HG02840 (cell line): ENCODE measurements at regions not wholly inside any gene's neighbourhood (a gene's known extent, or its start where the extent isn't known, plus 50 kb on each side); places are given as distances from the start of the nearest gene placed in this dataset.

Source experiments
- ATAC-seq: cut with Tn5 transposase; IDR thresholded peaks from one replicate; pipeline ENCODE4 v1.9.1; 2021; ENCODE audit warnings: mild to moderate bottlenecking, moderate library complexity, moderate number of reproducible peaks; ENCODE audit not compliant: unreplicated experiment, low FRiP score

DNA sequence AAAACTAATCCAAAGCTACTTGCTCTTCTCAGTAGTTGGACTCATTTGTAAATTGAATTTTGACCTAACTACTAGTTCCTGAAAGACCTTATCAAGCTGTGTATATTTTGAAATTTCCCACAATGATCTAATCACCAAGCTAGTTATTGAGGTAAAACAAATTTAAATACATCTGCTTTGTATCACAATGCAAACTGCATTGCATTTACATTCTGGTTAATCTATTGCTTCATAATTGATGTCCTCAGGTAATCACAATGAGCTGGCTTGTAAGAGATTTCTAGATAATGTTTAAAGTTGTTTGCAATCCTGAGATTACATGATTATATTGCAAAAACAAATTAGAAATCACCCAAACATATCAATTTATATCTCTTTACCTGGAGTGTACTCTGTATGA is 848.8 kb downstream of the HACE1 start:
- no peak for ATAC-seq

GRCh38 chr6:104003803-104004516 is 855.8 kb downstream of the HACE1 start:
- no peak for ATAC-seq

DNA sequence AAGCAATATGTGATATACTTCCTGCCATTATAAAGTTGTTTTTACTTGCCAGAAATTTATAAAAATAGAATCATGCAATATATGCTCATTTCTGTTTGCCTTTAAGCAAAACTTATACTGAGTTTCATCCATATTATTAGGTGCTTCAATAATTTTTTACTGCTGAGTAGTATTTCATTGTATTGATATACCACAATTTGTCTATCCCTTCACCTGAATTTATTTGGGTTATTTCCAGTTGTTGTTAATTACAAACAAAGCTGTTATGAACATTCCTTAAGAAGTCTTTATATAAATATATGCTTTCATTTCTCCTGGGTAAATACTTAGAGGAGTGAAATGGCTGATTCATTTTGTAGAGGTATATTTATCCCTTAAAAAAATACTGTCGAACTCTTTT is 864.1 kb downstream of the HACE1 start:
- ATAC-seq = no peak

DNA sequence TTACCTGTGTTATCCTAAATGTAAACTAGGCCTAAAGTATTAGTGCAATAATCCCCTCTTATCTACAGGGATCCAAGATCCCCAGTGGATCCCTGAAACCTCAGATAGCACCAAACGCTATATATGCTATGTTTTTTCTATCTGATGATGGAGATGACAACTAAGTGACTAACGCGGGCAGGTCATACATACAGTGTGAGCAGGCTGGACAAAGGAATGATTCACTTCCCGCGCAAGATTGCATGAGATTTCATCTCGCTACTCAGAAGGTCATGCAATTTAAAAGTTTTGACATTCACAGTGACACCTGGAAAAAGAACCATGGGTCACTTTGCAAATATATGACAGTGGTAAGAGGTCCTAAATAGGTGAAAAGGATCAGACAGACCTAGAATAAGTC is 875.9 kb downstream of the HACE1 start:
- ATAC-seq = no peak

- no peak for ATAC-seq
Observed at GRCh38 chr6:103983011-103983410, 876.7 kb downstream of the HACE1 start.

GRCh38 chr6:103982574-103982973 is 877.1 kb downstream of the HACE1 start:
- ATAC-seq = no peak

GRCh38 chr6:103979308-103979707 is 880.4 kb downstream of the HACE1 start:
- ATAC-seq = no peak

DNA sequence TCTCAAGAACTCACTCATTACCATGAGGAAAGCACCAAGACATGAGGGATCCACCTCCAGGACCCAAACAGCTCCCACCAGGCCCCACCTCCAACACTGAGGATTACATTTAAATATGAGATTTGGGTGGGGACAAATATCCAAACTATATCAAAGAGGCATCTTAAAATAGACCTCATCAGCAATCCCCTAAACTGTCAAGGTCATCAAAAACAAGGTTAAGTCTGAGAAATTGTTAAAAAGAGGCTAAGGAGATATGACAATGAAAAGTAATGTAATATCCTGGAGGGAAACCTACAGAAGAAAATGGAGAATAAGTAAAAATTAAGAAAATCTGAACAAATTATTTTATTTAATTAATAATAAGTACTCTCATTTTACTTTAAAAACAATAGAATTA is 922.3 kb downstream of the HACE1 start:
- no peak for ATAC-seq

DNA sequence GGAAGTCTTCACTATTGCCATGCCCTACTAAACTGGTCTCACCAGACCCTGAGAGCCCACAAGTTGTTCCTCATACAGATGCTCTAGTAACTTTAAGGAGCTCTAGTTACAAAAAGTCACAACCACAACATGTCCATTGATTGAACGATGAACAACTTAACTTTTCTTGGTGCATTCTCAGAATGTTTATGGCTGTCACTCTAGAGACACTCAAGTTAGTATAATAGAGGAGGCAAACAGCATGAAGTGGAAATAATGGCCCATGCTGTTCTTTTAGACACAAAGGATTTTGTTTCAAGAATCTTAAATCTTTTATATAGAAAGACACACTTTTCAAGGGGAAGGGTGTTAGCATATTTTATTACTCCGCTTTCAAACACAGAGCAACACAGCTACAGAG is 934.4 kb downstream of the HACE1 start:
- no peak for ATAC-seq

- no peak for ATAC-seq
Observed at GRCh38 chr6:103910018-103910417, 949.7 kb downstream of the HACE1 start.

- ATAC-seq = no peak
Observed at GRCh38 chr6:103908898-103909297, 950.8 kb downstream of the HACE1 start.

GRCh38 chr6:103895136-103895535 is 964.6 kb downstream of the HACE1 start:
- ATAC-seq = no peak

- ATAC-seq = no peak
Observed at GRCh38 chr6:103893141-103893581, 966.6 kb downstream of the HACE1 start.

DNA sequence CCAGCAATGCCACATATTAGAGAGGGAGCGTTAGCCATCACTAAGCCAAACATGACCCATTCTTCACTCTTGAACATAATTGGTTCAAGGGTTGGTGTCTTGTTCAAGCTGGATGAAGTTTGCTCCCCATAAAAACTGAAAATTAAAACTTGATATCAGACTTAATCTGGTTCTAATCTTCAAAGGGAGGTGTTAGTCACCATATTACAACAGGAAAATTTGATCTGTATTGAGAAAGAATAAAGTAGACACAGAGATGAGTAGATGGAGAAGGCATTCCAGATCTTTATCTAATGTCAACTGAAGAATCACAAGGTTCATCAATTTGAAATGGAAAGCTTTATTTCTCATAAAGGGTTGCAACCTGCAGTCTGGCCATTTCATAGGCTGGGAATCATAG is 972.8 kb downstream of the HACE1 start:
- no peak for ATAC-seq

- ATAC-seq = no peak
Observed at GRCh38 chr6:103885446-103885845, 974.3 kb downstream of the HACE1 start.

DNA sequence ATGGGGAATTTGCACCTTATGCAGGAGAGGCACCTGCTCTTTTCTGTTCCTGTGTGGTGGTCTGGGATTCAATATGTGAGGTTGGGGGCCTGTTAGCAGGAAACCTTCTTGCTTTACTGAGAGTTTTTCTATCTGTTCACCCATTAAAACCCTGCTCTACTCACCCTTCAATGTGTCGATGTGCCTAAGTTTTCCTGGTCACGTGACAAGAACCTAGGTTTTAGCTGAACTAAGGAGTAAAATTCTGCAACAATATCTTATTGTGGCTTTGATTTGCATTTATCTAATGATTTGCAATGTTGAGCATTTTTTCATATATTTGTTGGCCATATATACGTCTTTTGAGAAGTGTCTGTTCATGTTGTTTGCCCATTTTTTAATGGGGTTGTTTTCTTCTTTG is 979.9 kb downstream of the HACE1 start:
- ATAC-seq = no peak

DNA sequence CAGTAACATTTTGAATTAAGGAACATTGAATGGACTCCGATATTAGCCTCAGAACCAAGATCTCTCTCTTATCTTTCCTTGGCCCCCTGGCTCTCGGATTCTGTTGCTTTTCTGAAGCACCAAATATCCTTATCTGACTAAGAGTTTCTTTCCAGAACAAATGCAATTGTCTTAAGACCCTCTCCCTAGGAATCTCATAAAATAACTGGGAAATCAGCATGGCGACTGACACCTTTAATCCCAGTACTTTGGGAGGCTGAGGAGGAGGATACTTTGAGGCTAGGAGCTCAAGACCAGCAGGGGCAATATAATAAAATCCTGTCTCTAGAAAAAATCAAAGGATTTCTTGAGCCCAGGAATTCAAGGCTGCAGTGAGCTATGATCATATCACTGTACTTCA is 984.5 kb downstream of the HACE1 start:
- ATAC-seq = no peak

- ATAC-seq = no peak
Observed at GRCh38 chr6:103874575-103874974, 985.1 kb downstream of the HACE1 start.

GRCh38 chr6:103872678-103873077 is 987.0 kb downstream of the HACE1 start:
- no peak for ATAC-seq

DNA sequence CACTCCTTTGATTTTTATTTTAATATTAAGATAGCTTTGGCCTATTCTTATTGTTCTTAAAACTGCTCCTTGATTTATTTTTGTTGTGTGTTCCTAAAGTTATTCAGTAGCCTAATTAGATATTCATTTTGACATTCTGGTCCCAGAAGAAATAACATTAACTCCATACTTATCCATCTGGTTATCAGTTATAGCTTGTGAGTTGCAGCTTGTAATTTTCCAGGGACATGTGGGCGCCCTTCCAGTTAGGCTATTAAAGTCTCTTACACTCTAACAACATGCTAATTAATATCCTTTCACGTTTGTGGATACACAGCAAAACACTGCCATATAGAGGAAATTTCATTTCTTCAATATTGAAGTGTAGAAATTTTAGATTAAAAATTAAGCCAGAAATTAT is 987.5 kb downstream of the HACE1 start:
- no peak for ATAC-seq

DNA sequence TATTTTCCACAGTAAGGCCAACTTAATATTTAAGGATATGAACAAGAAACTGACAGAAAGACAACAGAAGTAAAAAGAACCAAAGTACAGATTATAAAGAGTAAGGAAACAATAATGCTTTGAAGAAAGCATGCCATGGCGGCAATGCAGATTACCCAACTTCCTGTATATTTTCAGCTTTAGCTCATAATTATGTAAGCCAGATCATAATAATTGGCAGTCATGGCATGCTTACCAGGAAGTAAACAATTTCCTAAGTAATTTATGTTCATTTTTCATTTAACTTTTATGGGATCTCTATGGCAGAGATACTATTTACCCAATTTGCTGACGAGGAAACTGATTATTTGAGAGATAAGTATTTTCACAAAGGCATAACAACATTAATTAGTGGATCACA is 988.7 kb downstream of the HACE1 start:
- ATAC-seq = no peak

- no peak for ATAC-seq
Observed at GRCh38 chr6:103862297-103862696, 997.4 kb downstream of the HACE1 start.

DNA sequence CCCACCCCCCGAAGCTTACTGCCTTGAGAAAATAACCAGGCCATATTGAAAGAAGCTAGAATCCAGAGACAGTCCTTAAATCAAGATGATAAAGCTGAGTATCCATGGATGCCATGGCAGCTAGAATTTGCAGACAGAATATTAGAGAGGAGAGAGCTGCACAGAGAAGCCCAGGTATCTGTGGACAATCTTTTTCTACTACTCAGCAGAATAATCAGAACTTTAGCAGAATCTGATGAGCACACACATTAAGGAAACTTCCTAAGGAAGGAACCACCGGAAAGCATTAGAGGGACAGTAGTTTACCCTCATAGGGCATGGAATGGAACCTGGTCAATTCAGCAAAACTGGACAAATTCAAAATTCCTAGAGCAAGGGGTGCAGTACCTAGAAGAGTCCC is 1001.7 kb downstream of the HACE1 start:
- ATAC-seq = no peak
